MV-4-11 (cell line): ENCODE measurements at regions not wholly inside any gene's neighbourhood (a gene's known extent, or its start where the extent isn't known, plus 50 kb on each side); places are given as distances from the start of the nearest gene placed in this dataset.

Experiments
- DNase-seq: peaks from one replicate; lab custom pipeline; 2025; lab: John Stamatoyannopoulos, UW

GRCh38 chr14:57943541-57943940 lies 77.6 kb upstream of the SLC35F4 start:
- no peak for DNase-seq

GRCh38 chr14:57943038-57943437 lies 77.1 kb upstream of the SLC35F4 start:
- no peak for DNase-seq

- DNase-seq: peak; percentile 4
These were observed 73.2 kb upstream of the SLC35F4 start for GRCh38 chr14:57939084-57939483.

GRCh38 chr14:57938533-57938932 lies 72.6 kb upstream of the SLC35F4 start:
- no peak for DNase-seq

- DNase-seq: no peak
These were observed 71.8 kb upstream of the SLC35F4 start for GRCh38 chr14:57937676-57938075.

- no peak for DNase-seq
These were observed 67.5 kb upstream of the SLC35F4 start for GRCh38 chr14:57933349-57933748.

GRCh38 chr14:57930241-57930975 lies 64.5 kb upstream of the SLC35F4 start:
- DNase-seq: no peak

- peak; percentile 81 for DNase-seq
These were observed 62.8 kb upstream of the SLC35F4 start for GRCh38 chr14:57928732-57929131.

- DNase-seq: no peak
These were observed 55.5 kb upstream of the SLC35F4 start for GRCh38 chr14:57921377-57921776.

- DNase-seq: no peak
These were observed 52.9 kb upstream of the SLC35F4 start for GRCh38 chr14:57918791-57919190.
